B cell (primary cell): ENCODE measurements at regions not wholly inside any gene's neighbourhood (a gene's known extent, or its start where the extent isn't known, plus 50 kb on each side); places are given as distances from the start of the nearest gene placed in this dataset.

Experiments used
- ATAC-seq: fragments of 200-7000 bp; cut with Tn5 transposase; one replicate; pipeline ENCODE4 v1.10.0; 2021; ENCODE audit warnings: low read depth, mild to moderate bottlenecking, moderate number of reproducible peaks, moderate library complexity
- CTCF ChIA-PET: fragments of 350-600 bp; sonication (Branson Sonifier 250); formaldehyde crosslinking; loops from one replicate; lab custom pipeline; 2021; ENCODE audit warnings: antibody characterized with exemption, inconsistent platforms; lab: Charles Lee
- POLR2A ChIA-PET: fragments of 350-600 bp; sonication (Branson Sonifier 250); formaldehyde crosslinking; loops from one replicate; lab custom pipeline; 2021; ENCODE audit warnings: antibody characterized with exemption; lab: Charles Lee
- DNase-seq: peaks from one replicate; pipeline ENCODE4 v3.0.0; 2013
- H2AFZ ChIP-seq: 2 replicates; pipeline ENCODE4 v1.6.1; 2012; ENCODE audit warnings: mild to moderate bottlenecking, low read depth, low read length; ENCODE audit not compliant: insufficient read depth, poor library complexity, severe bottlenecking
- H3K27ac ChIP-seq, 2 donors: 1 replicate in 1 of 2; 2 replicates in 1 of 2; pipeline ENCODE4 v1.5.1; 2012 to 2013; ENCODE audit warnings: low read length in 2 of 2, mild to moderate bottlenecking in 2 of 2, moderate library complexity in 1 of 2
- H3K27me3 ChIP-seq, 4 experiments: fragments of 200-600 bp in 1 of 4; sonication (generic) in 1 of 4; replicated peaks in 1 of 4; 1 replicate in 2 of 4; 2 replicates in 2 of 4; pipeline versions ENCODE4 v1.6.1 to v1.7.0; 2013 to 2016; ENCODE audit warnings: low read length in 3 of 4, mild to moderate bottlenecking in 2 of 4, mixed read lengths in 1 of 4, moderate library complexity in 1 of 4; ENCODE audit not compliant: insufficient read depth in 4 of 4, control insufficient read depth in 3 of 4; ENCODE audit errors: control extremely low read depth in 1 of 4
- H3K36me3 ChIP-seq, 2 experiments: replicated peaks in 1 of 2; 1 replicate in 1 of 2; 2 replicates in 1 of 2; pipeline versions ENCODE4 v1.6.1 to v1.7.1; 2013; ENCODE audit warnings: low read length in 1 of 2; ENCODE audit not compliant: insufficient read depth in 2 of 2, control insufficient read depth in 1 of 2; ENCODE audit errors: control extremely low read depth in 1 of 2, extremely low read depth in 1 of 2
- H3K4me1 ChIP-seq, 2 donors: fragments of 200-600 bp in 1 of 2; sonication (generic) in 1 of 2; 1 replicate in 1 of 2; 2 replicates in 1 of 2; pipeline versions ENCODE4 v1.5.1 to v1.6.1; 2013 to 2017; ENCODE audit warnings: low read length in 2 of 2; ENCODE audit not compliant: control insufficient read depth in 2 of 2, insufficient read depth in 2 of 2
- H3K4me2 ChIP-seq: replicated peaks from 2 replicates; pipeline ENCODE3; 2012; ENCODE audit warnings: mild to moderate bottlenecking, low read depth, low read length; ENCODE audit not compliant: poor library complexity, severe bottlenecking
- H3K4me3 ChIP-seq, 5 experiments: fragments of 200-600 bp in 1 of 5; sonication (generic) in 1 of 5; 1 replicate in 3 of 5; 2 replicates in 2 of 5; pipeline versions ENCODE4 v1.5.1 to v1.7.0; 2011 to 2016; ENCODE audit warnings: low read length in 4 of 5, mild to moderate bottlenecking in 4 of 5, low read depth in 2 of 5, control low read depth in 1 of 5, moderate library complexity in 1 of 5; ENCODE audit not compliant: insufficient read depth in 1 of 5; ENCODE audit errors: control extremely low read depth in 1 of 5, extremely low read depth in 1 of 5
- H3K79me2 ChIP-seq: fragments of 200-600 bp; sonication (generic); one replicate; pipeline ENCODE4 v1.6.0; 2016; ENCODE audit warnings: low read length; ENCODE audit not compliant: control insufficient read depth, insufficient read depth
- H3K9ac ChIP-seq: fragments of 200-600 bp; sonication (generic); 2 replicates; pipeline ENCODE4 v1.6.1; 2017; ENCODE audit warnings: mild to moderate bottlenecking, low read length, moderate library complexity
- H3K9me3 ChIP-seq, 3 donors: one replicate each; pipeline versions ENCODE4 v1.6.1 to v1.7.1; 2013; ENCODE audit warnings: low read length in 2 of 3; ENCODE audit not compliant: control insufficient read depth in 2 of 3, insufficient read depth in 1 of 3; ENCODE audit errors: control extremely low read depth in 1 of 3
- H4K20me1 ChIP-seq: 2 replicates; pipeline ENCODE4 v1.6.0; 2012; ENCODE audit warnings: mild to moderate bottlenecking, low read length; ENCODE audit not compliant: insufficient read depth, control insufficient read depth, poor library complexity, severe bottlenecking
- H3K27ac Mint-ChIP-seq: one replicate; pipeline ENCODE4 v1.8.0; 2021; ENCODE audit warnings: mixed read lengths
- H3K27me3 Mint-ChIP-seq: one replicate; pipeline ENCODE4 v1.8.0; 2021; ENCODE audit warnings: mixed read lengths
- H3K4me1 Mint-ChIP-seq: one replicate; pipeline ENCODE4 v1.8.0; 2021; ENCODE audit warnings: mixed read lengths
- H3K4me3 Mint-ChIP-seq: one replicate; pipeline ENCODE4 v1.8.0; 2021; ENCODE audit warnings: mixed read lengths
- H3K9me3 Mint-ChIP-seq: one replicate; pipeline ENCODE4 v1.8.0; 2022; ENCODE audit warnings: mixed read lengths; ENCODE audit not compliant: insufficient read depth
- EZH2 ChIP-seq: IDR thresholded peaks from 2 replicates; pipeline ENCODE4 v1.6.1; 2012; ENCODE audit warnings: borderline replicate concordance, low read depth, mild to moderate bottlenecking, moderate library complexity, low read length; ENCODE audit not compliant: insufficient read depth, poor library complexity, severe bottlenecking
- WGBS: methylation state at CpG from one replicate; pipeline ENCODE4 v1.1.5; 2013; ENCODE audit warnings: missing lambda C conversion rate; ENCODE audit not compliant: insufficient coverage; 5-methylcytosine and 5-hydroxymethylcytosine counted together
- intact Hi-C: fragments of 100-400 bp; cut with micrococcal nuclease; formaldehyde crosslinking; loops from one replicate; pipeline ENCODE4 v1.10.0; 2022
- TF ChIP-seq, protein P1 (sequence below): fragments of 200-600 bp; IDR thresholded peaks from one replicate; pipeline ENCODE4 v1.8.0; 2022; ENCODE audit warnings: antibody characterized with exemption, mild to moderate bottlenecking

DNA sequence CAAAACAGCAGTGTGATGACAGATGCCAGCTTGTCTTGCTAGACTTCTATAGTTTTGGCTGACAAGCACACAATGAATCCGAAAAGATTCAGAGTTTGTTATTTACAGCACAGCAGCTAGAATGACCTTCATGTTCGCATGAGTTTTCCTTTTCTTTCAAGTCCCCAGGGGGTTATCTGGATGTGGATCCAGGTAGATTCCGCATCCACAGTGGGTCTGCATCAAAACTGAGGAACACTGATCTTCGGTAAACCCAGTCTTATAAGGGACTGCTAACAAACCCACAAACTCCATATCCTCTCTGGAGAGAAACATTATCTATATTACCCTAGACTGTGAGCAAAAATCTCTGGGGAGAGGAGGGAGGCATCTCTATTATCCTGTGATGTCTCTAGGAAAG, 69.0 kb upstream of the DEPDC1 start:
- Histone ChIP-seq H3K4me2 (no peak overlapping the region), H2AFZ (no peak overlapping the region)

GRCh38 chr1:68570871-68571270, 74.0 kb upstream of the DEPDC1 start:
- Mint-ChIP-seq H3K27me3 (peaks cover 3% of the 10 kb centered on the region), H3K4me1 (no peaks in the 10 kb centered on the region), H3K9me3 (no peaks in the 10 kb centered on the region), H3K4me3 (no peak overlapping the region), H3K27ac (no peak overlapping the region)
- no peaks in the 10 kb centered on the region for H4K20me1 ChIP-seq
- TF ChIP-seq EZH2 = no peak
- TF ChIP-seq, protein P1, sequence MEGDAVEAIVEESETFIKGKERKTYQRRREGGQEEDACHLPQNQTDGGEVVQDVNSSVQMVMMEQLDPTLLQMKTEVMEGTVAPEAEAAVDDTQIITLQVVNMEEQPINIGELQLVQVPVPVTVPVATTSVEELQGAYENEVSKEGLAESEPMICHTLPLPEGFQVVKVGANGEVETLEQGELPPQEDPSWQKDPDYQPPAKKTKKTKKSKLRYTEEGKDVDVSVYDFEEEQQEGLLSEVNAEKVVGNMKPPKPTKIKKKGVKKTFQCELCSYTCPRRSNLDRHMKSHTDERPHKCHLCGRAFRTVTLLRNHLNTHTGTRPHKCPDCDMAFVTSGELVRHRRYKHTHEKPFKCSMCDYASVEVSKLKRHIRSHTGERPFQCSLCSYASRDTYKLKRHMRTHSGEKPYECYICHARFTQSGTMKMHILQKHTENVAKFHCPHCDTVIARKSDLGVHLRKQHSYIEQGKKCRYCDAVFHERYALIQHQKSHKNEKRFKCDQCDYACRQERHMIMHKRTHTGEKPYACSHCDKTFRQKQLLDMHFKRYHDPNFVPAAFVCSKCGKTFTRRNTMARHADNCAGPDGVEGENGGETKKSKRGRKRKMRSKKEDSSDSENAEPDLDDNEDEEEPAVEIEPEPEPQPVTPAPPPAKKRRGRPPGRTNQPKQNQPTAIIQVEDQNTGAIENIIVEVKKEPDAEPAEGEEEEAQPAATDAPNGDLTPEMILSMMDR = no peak
- H3K9ac ChIP-seq = no peak overlapping the region
- no CpG with 5 or more reads among the region's 3 CpGs for WGBS
- DNase-seq (no peak), ATAC-seq (no peak)
- H3K79me2 ChIP-seq = no peaks in the 10 kb centered on the region
- ChIA-PET POLR2A (no interaction called here), CTCF (no interaction called here)
- no peaks in the 10 kb centered on the region for H3K27me3 ChIP-seq
- H3K9me3 ChIP-seq = peaks cover 0 to 1% (median 0%) of the 10 kb centered on the region in 3 donors
- no peaks in the 10 kb centered on the region for H3K36me3 ChIP-seq
- H3K27ac ChIP-seq = no peak overlapping the region
- no peak overlapping the region for H3K4me2 ChIP-seq
- no peaks in the 10 kb centered on the region for H3K4me1 ChIP-seq
- intact Hi-C loops = no loop called here
- H3K4me3 ChIP-seq = no peak overlapping the region
- H2AFZ ChIP-seq = no peak overlapping the region

More for the DNA sequence above, 69.0 kb upstream of the DEPDC1 start:
- ChIA-PET CTCF (no interaction called here), POLR2A (no interaction called here)
- WGBS = 80% methylated on average over 1 of the region's 4 CpGs
- Histone ChIP-seq H3K36me3 (no peaks in the 10 kb centered on the region), H4K20me1 (no peaks in the 10 kb centered on the region), H3K9ac (no peak overlapping the region), H3K9me3 (no peaks in the 10 kb centered on the region), H3K27ac (no peak overlapping the region), H3K79me2 (no peaks in the 10 kb centered on the region), H3K4me1 (no peaks in the 10 kb centered on the region), H3K4me3 (no peak overlapping the region), H3K27me3 (no peaks in the 10 kb centered on the region)
- ATAC-seq (no peak), DNase-seq (no peak)
- Mint-ChIP-seq H3K27ac (no peak overlapping the region), H3K27me3 (no peaks in the 10 kb centered on the region), H3K4me1 (no peaks in the 10 kb centered on the region), H3K4me3 (no peak overlapping the region), H3K9me3 (no peaks in the 10 kb centered on the region)
- intact Hi-C loops = no loop called here
- TF ChIP-seq, protein P1 = no peak
- TF ChIP-seq EZH2 = no peak
